ENCODE measurements at regions not wholly inside any gene's neighbourhood (a gene's known extent, or its start where the extent isn't known, plus 50 kb on each side); places are given as distances from the start of the nearest gene placed in this dataset.

DNA sequence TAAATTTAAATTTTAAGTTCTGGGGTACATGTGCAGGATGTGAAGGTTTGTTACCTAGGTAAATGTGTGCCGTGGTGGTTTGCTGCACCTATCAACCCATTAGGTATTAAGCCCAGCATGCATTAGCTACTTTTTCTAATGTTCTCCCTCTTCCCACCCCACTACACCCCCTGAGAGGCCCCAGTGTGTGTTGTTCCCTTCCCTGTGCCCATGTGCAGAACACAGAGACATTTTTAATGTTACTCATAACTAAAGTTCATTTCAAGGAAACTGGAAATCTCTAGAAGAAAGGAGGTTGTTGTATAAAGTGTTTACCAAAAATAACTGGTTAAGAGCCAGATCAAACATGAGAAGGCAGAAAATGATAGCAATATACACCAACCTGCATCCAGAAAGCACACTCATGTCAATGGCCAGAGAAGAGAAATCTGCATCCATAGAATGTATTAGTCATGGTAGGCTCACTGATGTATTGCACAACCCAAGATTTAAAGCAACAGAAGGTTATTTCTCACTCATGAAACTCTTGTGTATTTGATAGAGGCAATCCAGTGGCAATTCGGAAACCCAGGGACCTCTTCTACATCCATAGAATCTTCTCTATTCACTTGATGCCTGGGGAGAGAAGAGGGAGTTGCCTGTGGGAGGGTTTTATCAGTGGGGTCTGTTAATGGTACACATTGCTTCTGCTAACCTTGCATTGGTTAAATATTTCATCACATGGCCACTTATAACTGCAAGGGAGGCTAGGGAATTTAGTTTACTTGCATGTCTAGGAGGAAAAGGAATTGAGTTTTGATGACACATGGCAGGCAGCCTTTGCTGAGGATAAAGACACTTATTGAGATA lies 321.9 kb upstream of the RASGRP1 start:
- no peaks in the 10 kb centered on the region for H3K4me1 ChIP-seq (ENCODE audit: insufficient read depth, insufficient read length)
- H3K4me3 ChIP-seq (ENCODE audit: insufficient read length, low read depth): no peak overlapping the region
- DNase-seq (ENCODE audit: low read depth, low spot score): no peak
- TF ChIP-seq ZNF274 (IDR thresholded peaks at IDR 0.05; ENCODE audit: low read depth, low read length) (no peak), SUZ12 (IDR thresholded peaks at IDR 0.05; ENCODE audit: extremely low read depth, insufficient read depth, insufficient read length) (no peak), YY1 (IDR thresholded peaks at IDR 0.05; ENCODE audit: insufficient read depth, insufficient read length) (no peak)
- H3K9ac ChIP-seq (ENCODE audit: insufficient read length, low read depth): no peak overlapping the region
- H3K36me3 ChIP-seq (ENCODE audit: insufficient read depth, insufficient read length, low read length): no peaks in the 10 kb centered on the region
- no peaks in the 10 kb centered on the region for H3K27me3 ChIP-seq (ENCODE audit: insufficient read depth, insufficient read length)
- no peaks in the 10 kb centered on the region for H3K9me3 ChIP-seq (ENCODE audit: insufficient read depth, low read length)

DNA sequence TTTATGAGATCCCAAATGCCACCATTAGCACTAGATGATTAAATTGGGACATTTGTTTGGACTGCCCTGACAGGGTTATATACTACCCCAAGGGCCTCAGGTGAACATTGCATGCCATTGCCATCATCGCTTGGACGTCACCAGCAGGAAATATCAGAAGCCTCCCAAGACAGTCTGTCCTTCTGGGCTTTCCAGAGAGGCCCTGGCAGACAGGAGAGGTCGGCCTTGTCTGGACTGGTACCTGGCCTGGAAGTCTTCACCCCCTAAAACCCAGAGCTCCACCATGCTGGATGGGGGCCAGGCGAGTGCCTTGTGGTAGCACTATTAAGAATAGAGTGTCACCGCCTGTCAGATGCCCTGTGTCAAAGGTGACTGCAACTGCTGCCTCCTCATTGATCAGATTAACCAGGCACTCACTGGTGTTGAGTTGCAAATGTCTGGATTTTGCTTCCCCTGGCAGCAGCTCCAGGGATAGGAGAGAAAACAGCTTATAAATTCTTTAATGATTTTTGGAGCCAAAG lies 324.1 kb upstream of the RASGRP1 start:
- Histone ChIP-seq H3K9me3 (ENCODE audit: insufficient read depth, low read length) (no peaks in the 10 kb centered on the region), H3K9ac (ENCODE audit: insufficient read length, low read depth) (no peak overlapping the region), H3K27me3 (ENCODE audit: insufficient read depth, insufficient read length) (no peaks in the 10 kb centered on the region), H3K4me1 (ENCODE audit: insufficient read depth, insufficient read length) (no peaks in the 10 kb centered on the region), H3K4me3 (ENCODE audit: insufficient read length, low read depth) (no peak overlapping the region), H3K36me3 (ENCODE audit: insufficient read depth, insufficient read length, low read length) (no peaks in the 10 kb centered on the region)
- no peak for TF ChIP-seq SUZ12 (IDR thresholded peaks at IDR 0.05; ENCODE audit: extremely low read depth, insufficient read depth, insufficient read length)
- no peak for TF ChIP-seq YY1 (IDR thresholded peaks at IDR 0.05; ENCODE audit: insufficient read depth, insufficient read length)
- no peak for DNase-seq (ENCODE audit: low read depth, low spot score)

DNA sequence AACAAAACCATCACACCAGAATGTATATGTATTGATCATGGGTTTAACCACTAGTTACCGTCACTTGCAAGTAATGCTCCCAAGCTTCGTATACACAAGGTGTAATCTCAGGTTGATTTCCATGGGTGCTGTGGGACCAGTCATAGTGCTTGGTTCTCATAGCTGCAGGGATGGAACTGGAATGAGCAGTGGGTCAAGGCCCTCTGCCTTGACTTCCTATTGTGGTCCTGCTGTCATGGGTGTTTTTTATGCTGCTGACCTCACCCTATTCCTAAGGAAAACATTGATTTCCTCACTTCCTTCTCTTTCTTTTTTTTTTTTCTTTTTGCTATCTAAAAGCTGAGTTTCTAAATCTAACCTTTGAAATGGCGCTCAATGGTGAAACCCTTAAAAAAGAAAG lies 325.6 kb upstream of the RASGRP1 start:
- DNase-seq (ENCODE audit: low read depth, low spot score): no peak
- H3K4me1 ChIP-seq (ENCODE audit: insufficient read depth, insufficient read length): no peaks in the 10 kb centered on the region
- no peak overlapping the region for H3K9ac ChIP-seq (ENCODE audit: insufficient read length, low read depth)
- H3K36me3 ChIP-seq (ENCODE audit: insufficient read depth, insufficient read length, low read length): no peaks in the 10 kb centered on the region
- no peak for TF ChIP-seq YY1 (IDR thresholded peaks at IDR 0.05; ENCODE audit: insufficient read depth, insufficient read length)
- TF ChIP-seq SUZ12 (IDR thresholded peaks at IDR 0.05; ENCODE audit: extremely low read depth, insufficient read depth, insufficient read length): no peak
- no peak for TF ChIP-seq ZNF274 (IDR thresholded peaks at IDR 0.05; ENCODE audit: low read depth, low read length)
- no peak overlapping the region for H3K4me3 ChIP-seq (ENCODE audit: insufficient read length, low read depth)
- H3K27me3 ChIP-seq (ENCODE audit: insufficient read depth, insufficient read length): no peaks in the 10 kb centered on the region
- no peaks in the 10 kb centered on the region for H3K9me3 ChIP-seq (ENCODE audit: insufficient read depth, low read length)

DNA sequence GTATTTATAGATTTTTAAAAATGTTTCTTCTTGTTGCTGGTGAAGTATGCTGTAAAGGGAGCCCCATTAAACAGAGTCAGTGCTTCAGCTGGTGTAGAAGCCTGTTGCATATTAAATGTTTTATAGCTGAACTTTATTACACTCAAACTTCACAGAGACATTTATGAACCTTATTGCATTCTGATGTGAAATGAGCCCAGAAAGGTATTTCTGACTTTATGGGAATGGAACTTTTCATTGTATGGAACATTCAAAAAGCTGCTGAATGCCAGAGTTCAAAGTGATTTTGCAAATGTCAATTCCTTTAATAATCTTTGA lies 329.3 kb upstream of the RASGRP1 start:
- H3K36me3 ChIP-seq (ENCODE audit: insufficient read depth, insufficient read length, low read length): no peaks in the 10 kb centered on the region

DNA sequence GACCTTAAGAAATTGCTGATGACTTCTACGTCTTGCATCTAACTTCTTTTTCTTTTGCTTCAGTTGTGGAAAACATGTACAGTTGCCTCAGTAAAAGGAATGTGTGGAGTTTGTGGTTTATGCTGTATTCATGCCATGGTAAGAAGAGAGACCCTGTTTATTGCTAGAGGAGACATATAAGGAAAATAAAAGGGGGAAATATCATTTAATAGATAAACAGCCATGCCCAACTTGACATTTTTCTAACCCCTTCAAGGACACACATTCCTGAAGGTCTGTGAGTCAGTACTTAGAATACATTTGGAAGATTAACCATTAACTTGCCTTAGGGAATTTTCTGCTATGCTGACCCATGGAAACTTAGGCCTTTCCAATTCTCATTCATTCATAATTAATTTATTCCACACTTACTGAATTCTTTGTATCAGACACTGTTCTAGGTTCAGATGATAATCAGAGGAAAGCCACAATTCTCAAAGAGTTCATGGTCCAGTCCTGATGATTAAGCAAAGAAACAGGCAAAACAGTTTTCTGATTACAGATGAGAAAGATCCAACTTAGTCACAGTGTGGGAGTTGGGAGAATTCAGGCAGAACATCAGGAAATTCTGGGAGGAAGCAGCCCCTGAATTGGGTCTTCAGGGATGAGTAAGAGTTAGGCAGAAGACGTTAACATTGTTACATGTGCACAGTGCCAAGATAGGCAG lies 329.8 kb upstream of the RASGRP1 start:
- no peak for TF ChIP-seq SUZ12 (IDR thresholded peaks at IDR 0.05; ENCODE audit: extremely low read depth, insufficient read depth, insufficient read length)
- no peak for TF ChIP-seq ZNF274 (IDR thresholded peaks at IDR 0.05; ENCODE audit: low read depth, low read length)
- no peak for TF ChIP-seq YY1 (IDR thresholded peaks at IDR 0.05; ENCODE audit: insufficient read depth, insufficient read length)
- Histone ChIP-seq H3K4me3 (ENCODE audit: insufficient read length, low read depth) (no peak overlapping the region), H3K4me1 (ENCODE audit: insufficient read depth, insufficient read length) (no peaks in the 10 kb centered on the region), H3K27me3 (ENCODE audit: insufficient read depth, insufficient read length) (no peaks in the 10 kb centered on the region), H3K36me3 (ENCODE audit: insufficient read depth, insufficient read length, low read length) (no peaks in the 10 kb centered on the region), H3K9me3 (ENCODE audit: insufficient read depth, low read length) (no peaks in the 10 kb centered on the region), H3K9ac (ENCODE audit: insufficient read length, low read depth) (no peak overlapping the region)
- no peak for DNase-seq (ENCODE audit: low read depth, low spot score)

More for the DNA sequence above, 329.3 kb upstream of the RASGRP1 start:
- TF ChIP-seq ZNF274 (IDR thresholded peaks at IDR 0.05; ENCODE audit: low read depth, low read length): no peak
- TF ChIP-seq SUZ12 (IDR thresholded peaks at IDR 0.05; ENCODE audit: extremely low read depth, insufficient read depth, insufficient read length): no peak
- no peak for TF ChIP-seq YY1 (IDR thresholded peaks at IDR 0.05; ENCODE audit: insufficient read depth, insufficient read length)
- Histone ChIP-seq H3K4me1 (ENCODE audit: insufficient read depth, insufficient read length) (no peaks in the 10 kb centered on the region), H3K27me3 (ENCODE audit: insufficient read depth, insufficient read length) (no peaks in the 10 kb centered on the region), H3K9me3 (ENCODE audit: insufficient read depth, low read length) (no peaks in the 10 kb centered on the region), H3K4me3 (ENCODE audit: insufficient read length, low read depth) (no peak overlapping the region), H3K9ac (ENCODE audit: insufficient read length, low read depth) (no peak overlapping the region)
- DNase-seq (ENCODE audit: low read depth, low spot score): no peak

DNA sequence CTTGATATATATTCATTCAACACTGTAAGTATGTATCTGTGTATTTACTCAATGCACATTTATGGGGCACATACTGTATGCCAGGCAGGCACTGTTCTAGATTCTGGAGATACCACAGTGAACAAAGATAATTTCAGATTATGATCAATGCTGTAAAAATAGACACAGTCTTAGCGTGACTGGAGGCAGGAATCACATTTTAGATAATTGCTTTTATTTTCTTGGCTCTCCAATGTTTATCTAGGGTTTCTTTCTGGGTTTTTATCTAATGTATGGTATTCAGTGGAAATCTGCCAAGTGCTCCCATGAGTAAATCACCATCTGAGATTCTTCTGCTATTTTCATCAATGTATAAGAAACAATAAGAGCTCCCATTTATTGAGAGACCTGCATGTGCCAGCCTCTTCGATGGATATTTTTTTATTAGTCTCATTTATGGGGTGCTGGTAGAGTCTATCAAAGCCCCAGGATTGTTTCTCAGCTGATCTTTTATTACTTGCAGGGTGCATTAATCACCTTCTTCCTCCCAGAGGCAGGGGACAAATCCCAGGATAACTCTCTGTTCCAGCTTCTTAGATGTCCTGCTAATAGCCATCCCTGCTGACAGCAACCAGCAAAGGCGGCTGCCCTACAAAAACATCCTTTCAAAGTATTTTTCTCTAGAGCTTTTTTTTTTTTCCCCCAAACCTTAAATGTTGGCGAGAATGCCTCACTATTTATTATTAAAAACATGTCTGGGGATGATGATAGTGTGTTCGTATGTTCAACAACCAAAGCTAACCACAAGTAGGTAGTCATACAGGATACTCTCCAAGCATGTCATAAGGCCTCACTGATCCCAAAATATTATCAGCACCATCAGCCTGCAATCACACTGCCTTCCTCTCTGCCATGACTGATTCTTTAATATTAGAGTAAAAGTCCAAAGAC lies 331.0 kb upstream of the RASGRP1 start:
- H3K4me3 ChIP-seq (ENCODE audit: insufficient read length, low read depth): no peak overlapping the region
- no peaks in the 10 kb centered on the region for H3K27me3 ChIP-seq (ENCODE audit: insufficient read depth, insufficient read length)
- no peaks in the 10 kb centered on the region for H3K36me3 ChIP-seq (ENCODE audit: insufficient read depth, insufficient read length, low read length)
- no peaks in the 10 kb centered on the region for H3K4me1 ChIP-seq (ENCODE audit: insufficient read depth, insufficient read length)
- TF ChIP-seq ZNF274 (IDR thresholded peaks at IDR 0.05; ENCODE audit: low read depth, low read length): no peak
- TF ChIP-seq YY1 (IDR thresholded peaks at IDR 0.05; ENCODE audit: insufficient read depth, insufficient read length): no peak
- TF ChIP-seq SUZ12 (IDR thresholded peaks at IDR 0.05; ENCODE audit: extremely low read depth, insufficient read depth, insufficient read length): no peak
- DNase-seq (ENCODE audit: low read depth, low spot score): no peak
- no peaks in the 10 kb centered on the region for H3K9me3 ChIP-seq (ENCODE audit: insufficient read depth, low read length)
- H3K9ac ChIP-seq (ENCODE audit: insufficient read length, low read depth): no peak overlapping the region
